ENCODE measurements at regions not wholly inside any gene's neighbourhood (a gene's known extent, or its start where the extent isn't known, plus 50 kb on each side); places are given as distances from the start of the nearest gene placed in this dataset.

DNA sequence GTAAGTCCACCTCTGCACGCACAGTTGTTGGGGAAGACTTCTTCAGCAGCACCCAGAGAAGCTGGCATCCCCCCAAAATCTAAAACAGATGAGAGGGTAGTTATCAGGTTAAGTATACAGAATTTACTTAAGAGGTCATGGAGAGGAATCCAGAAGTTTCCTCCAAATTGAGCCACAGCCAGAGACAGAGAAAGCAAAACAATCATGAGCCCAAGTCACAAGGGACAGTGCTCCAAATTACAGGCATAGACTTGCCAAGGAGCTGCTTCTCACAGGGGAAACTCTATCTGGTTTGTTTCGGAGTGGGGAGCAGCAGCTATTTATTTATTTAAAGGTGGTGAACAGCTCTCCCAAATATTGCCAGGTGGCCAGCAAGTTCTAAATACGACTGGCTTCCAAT is 308.4 kb downstream of the SKIDA1 start:
- H3K4me3 ChIP-seq (replicated peaks; ENCODE audit: low read depth, low read length): no peak overlapping the region
- no peak for DNase-seq (ENCODE audit: extremely low read depth, low read depth)
- TF ChIP-seq, protein P1, sequence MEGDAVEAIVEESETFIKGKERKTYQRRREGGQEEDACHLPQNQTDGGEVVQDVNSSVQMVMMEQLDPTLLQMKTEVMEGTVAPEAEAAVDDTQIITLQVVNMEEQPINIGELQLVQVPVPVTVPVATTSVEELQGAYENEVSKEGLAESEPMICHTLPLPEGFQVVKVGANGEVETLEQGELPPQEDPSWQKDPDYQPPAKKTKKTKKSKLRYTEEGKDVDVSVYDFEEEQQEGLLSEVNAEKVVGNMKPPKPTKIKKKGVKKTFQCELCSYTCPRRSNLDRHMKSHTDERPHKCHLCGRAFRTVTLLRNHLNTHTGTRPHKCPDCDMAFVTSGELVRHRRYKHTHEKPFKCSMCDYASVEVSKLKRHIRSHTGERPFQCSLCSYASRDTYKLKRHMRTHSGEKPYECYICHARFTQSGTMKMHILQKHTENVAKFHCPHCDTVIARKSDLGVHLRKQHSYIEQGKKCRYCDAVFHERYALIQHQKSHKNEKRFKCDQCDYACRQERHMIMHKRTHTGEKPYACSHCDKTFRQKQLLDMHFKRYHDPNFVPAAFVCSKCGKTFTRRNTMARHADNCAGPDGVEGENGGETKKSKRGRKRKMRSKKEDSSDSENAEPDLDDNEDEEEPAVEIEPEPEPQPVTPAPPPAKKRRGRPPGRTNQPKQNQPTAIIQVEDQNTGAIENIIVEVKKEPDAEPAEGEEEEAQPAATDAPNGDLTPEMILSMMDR (IDR thresholded peaks at IDR 0.05; ENCODE audit: low read depth, low read length, missing control alignments): no peak

DNA sequence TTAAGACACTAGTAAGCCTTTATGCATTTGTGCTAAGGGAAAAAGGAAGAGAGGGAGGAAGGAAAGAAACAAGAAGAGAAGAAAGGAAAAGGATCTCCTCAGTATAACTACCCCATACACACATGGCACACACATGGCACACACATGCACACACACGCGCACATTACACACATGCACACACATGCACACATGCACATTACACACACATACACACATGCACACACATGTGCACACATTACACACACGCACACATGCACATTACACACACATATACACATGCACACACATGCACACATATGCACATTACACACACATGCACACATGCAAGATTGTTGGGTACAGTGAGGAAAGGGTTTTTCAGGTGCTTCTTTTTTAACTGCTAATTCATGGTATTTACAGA is 311.2 kb downstream of the SKIDA1 start:
- no peak overlapping the region for H3K4me3 ChIP-seq (replicated peaks; ENCODE audit: low read depth, low read length)
- TF ChIP-seq, protein P1 (IDR thresholded peaks at IDR 0.05; ENCODE audit: low read depth, low read length, missing control alignments): no peak
- no peak for DNase-seq (ENCODE audit: extremely low read depth, low read depth)

DNA sequence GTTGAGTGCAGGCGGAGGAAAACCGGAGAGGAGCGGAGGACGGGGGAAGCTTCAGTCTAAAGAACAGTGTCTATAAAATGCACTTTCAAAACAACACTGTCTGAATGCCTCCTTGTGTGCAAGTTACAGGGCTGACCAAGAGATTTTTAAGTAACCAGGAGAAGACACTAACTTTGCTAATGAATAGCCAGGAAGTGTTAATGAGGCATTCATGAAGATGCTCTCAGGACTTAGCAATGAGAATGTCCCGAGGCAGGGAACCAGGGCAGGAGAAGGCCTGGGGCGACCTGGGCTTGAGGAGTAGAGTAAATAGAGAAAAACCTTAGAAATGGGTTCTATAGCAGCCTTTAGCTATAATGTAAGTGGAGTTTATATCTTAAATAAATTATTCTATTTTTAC is 312.1 kb downstream of the SKIDA1 start:
- H3K4me3 ChIP-seq (replicated peaks; ENCODE audit: low read depth, low read length): no peak overlapping the region
- TF ChIP-seq, protein P1 (IDR thresholded peaks at IDR 0.05; ENCODE audit: low read depth, low read length, missing control alignments): no peak
- no peak for DNase-seq (ENCODE audit: extremely low read depth, low read depth)

DNA sequence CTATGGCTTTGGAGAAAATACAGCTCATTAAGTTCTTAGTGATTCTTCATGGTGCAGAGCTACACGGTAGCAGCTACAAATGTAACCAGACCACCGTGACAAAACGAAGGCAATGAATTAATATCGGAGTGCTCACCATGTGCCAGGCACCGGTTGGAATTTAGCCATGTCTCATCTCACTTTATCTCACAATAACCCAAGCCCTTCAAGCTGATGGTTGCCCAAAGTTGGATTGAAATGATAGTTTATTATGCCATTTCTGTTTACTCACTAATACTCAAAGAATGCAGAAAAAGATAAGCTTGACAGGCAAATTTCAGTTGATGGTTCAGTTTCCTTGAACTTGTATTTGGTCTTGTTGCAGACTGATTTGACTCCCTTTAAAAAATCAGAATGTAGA is 312.6 kb downstream of the SKIDA1 start:
- no peak overlapping the region for H3K4me3 ChIP-seq (replicated peaks; ENCODE audit: low read depth, low read length)
- TF ChIP-seq, protein P1 (IDR thresholded peaks at IDR 0.05; ENCODE audit: low read depth, low read length, missing control alignments): no peak
- DNase-seq (ENCODE audit: extremely low read depth, low read depth): no peak

DNA sequence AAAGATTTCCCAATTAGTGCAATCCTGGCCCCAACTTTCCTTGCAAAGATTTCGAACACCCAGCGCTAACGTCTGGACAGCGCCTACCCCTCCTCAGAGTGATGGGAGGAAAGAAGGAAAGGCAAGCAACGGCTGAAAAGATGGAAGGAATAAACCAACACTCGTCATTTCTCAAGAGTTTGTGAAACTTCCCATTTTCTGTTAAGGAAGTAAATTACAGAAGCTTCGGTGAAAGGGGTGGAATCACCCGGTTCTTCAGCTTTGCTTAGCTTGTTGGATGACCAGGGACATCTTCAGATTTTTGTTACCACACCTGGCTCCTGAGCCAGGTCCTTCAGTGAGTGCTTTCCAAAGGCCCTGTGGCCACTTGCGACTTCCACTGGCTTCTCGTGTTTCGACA is 313.1 kb downstream of the SKIDA1 start:
- TF ChIP-seq, protein P1 (IDR thresholded peaks at IDR 0.05; ENCODE audit: low read depth, low read length, missing control alignments): no peak
- no peak for DNase-seq (ENCODE audit: extremely low read depth, low read depth)
- H3K4me3 ChIP-seq (replicated peaks; ENCODE audit: low read depth, low read length): no peak overlapping the region

- no peak for DNase-seq (ENCODE audit: extremely low read depth, low read depth)
- no peak overlapping the region for H3K4me3 ChIP-seq (replicated peaks; ENCODE audit: low read depth, low read length)
- TF ChIP-seq, protein P1 (IDR thresholded peaks at IDR 0.05; ENCODE audit: low read depth, low read length, missing control alignments): no peak
Measured at GRCh38 chr10:21209495-21209894, 312.4 kb upstream of the NEBL start.

DNA sequence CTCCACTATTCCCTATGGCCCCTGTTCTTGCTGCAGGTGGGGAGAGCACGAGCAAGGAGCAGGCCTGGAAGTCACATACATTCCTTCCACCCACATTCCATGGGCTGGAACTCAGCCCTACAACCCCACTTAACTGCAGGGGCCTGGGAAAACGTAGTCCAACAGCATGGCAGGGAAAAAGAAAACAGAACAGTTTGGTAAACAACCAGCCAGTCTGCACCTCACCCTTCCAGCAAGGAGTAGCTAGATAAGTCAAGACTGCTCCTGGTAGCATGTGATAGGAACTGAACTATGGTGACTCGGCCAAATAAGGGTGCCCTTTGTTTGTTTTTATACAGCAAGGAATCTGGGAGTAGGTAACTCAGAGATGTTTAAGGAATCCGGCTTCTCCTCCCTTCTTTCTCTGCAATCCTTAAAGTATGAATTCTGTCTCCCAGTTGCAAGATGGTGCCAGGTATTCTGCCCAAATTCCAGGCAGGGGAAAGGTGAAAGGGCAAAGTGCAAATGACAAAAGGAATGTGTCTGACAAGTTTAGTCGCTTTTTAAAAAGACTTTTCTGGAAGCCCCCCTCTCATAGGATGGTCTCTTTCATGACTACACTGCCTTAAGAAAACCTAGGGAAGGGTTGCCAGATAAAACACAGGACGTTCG is 311.7 kb upstream of the NEBL start:
- no peak overlapping the region for H3K4me3 ChIP-seq (replicated peaks; ENCODE audit: low read depth, low read length)
- TF ChIP-seq, protein P1 (IDR thresholded peaks at IDR 0.05; ENCODE audit: low read depth, low read length, missing control alignments): no peak
- DNase-seq (ENCODE audit: extremely low read depth, low read depth): no peak

Measured in HFF-Myc (cell line).